CD4-positive, alpha-beta T cell treated with Interferon alpha-2 for 1 hour (primary cell): ENCODE measurements at regions not wholly inside any gene's neighbourhood (a gene's known extent, or its start where the extent isn't known, plus 50 kb on each side); places are given as distances from the start of the nearest gene placed in this dataset.
"Not testable (repeated sequence)": the region's sequence is repeated elsewhere in the genome, so short reads cannot be mapped to it uniquely, and the experiment has no call there.

ENCODE experiments used
- DNase-seq, 2 donors: peaks; one replicate each; pipeline ENCODE4 v3.0.0-alpha.2; 2020 to 2022

DNA sequence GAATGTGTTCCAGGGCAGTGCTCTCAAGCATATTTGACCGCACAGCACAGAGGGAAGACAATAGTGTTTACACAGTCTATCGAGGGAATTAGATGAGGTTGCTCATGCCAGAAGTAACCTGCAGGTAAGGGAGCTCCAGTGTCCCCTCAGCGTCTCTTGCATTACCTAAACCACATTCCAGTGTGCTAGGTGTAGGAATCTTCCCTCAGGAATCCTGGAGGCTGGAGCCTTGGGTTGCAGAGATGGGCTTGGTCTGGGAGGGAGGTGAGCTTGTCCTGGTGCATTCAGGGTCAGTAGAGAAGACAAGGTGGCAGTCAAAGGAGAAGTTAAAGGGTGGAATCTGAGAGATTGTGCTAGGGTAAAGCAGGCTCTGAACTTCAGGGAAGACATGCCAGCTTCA is 56.3 kb downstream of the SOX14 start:
- DNase-seq, result no peak

DNA sequence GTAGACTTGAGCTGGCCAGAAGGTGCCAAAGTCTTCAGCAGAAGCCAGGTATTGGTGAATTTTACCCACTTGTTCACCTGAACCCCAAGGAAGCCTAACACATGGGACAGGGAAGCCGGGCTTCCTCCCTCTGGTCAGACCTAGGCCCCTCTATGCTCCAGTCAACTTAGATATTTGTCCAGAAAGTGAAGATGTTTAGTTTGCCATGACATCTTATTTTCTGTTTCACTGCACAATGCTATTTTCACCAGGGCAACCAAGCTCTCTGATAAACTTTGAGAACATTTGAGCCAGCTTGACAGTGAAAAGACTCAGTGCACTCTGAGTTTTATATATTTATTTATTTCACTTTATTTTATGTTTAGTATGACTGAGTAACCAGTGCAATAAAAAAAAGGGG is 71.0 kb downstream of the SOX14 start:
- no peak for DNase-seq

DNA sequence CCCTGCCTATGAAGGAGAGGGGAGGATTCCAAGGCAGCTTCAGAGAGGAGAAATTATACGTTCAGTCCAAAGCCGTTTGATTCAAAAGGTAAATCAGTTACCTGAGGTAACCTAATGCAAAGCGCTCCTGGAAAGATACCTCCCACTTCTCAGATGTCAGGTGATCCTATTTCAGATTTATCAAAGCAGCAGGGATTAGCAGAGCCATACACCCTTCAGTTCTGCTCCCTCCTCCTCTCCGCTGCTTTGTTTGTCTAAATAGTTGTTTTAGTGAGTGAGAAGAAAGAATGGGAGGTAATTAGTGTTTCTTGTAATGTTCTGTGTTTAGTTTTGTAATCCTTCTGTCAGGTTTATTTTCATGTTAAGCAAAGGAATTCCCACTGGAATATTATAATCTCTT is 81.1 kb downstream of the SOX14 start:
- no peak for DNase-seq

DNA sequence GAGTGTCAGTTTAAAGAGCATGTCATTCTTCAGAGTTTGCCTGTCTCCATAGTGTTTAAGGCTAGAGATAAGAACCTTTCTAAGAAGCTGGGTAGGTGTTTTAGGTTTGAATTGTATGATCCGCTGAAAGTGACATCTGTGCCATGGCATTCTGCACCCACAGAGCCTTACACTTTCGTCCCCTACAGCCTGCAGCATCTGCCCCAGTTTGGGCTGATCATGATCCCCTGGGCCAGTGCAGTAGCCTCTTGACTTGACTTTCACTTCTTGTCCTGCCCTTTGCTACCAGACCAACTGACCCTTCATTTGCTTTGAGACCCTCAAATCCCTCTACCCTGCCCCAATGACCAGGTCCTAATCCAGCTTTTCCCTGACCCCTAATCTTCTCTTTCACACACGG is 81.6 kb downstream of the SOX14 start:
- DNase-seq, result no peak

DNA sequence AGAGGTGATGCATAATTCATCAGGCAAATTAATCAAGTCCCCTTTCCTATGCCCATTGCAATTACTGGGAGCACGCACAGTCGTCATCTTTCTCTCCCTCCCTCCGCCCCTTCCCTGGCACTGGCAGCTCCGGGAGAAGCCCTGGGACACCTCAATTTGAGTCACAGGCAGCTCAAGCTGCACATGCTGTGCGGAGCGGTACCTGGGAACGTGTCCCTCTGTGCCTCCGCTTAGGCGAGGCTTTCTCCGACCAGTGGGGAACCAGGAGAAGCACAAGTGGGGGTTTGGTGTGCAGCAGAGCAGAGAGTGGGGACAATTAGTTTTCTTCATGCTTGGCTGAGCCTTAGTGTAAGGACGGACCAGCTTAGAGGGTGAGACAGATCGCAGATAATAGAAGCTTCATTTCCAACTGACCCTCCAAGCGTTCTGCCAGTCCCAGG is 88.3 kb downstream of the SOX14 start:
- no peak for DNase-seq

DNA sequence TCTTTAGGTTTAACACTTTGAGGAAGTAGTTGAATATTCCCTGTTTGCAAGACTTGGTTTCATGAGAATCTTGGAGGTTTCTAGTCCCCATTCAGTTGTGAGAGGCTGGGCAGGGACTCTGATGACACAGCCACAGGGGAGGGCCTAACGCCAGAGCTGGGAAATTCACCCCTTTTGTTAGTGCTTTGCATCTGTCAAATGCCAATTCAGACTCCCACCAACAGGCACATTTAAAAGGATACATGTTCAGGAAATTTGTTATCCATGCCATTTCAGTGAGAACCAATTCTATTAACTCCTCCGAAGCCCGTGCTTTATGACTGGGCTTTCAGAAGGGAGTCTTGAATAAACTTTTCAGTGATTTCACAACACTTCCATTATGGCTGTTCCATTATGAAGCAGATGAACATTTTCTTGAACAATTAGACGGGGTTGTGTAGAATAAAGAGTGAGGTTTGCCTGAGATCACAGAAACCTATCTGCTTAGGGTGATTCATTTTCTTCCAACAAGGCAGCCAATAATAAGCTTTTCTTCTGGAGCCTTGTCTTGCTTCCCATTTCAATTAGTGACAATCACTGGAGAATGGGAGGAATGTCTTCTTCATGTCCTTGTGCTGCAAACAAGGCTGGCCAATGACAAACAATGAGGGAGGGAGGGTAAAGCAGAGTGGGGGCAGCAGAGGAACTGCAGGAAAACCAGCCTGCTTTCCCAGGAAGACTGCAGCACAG is 90.6 kb downstream of the SOX14 start:
- DNase-seq, result no peak

DNA sequence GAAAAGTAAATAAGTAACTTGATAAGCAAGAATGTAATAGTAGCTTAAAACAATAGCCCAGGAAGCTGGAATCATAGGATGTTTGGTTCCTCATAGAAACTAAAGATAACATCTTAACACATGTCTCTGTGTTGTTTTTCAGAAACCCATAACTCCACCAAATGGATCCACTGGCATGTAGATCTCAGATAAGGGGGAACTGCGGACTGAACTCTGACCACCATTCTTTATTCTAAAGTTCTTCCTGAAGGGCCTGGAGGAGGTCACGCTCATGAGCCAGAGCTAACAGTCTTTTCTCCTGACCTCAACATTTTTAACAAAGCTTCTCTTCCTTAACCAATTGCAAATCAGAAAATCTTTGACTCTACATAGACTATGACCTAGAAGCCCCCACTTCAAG is 101.9 kb downstream of the SOX14 start:
- no peak for DNase-seq

DNA sequence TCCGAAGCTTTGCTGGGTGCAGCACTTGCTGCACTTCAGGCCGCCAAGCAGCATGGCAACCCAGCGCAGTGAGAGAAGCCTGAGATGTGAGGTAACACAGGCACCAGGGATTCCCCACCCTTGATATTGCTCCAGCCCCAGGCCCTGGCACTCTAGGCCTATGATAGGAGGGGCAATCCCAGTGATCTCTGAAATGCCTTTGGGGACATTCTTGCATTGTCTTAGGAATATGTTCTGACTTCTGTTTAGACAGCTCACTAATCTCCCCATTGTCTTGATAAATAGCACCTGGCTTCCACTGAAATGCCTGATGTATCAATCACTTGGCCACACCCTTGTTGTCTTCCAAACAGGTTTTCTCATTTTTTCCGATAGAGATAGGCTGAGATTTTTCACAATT is 102.8 kb downstream of the SOX14 start:
- DNase-seq, result no peak

DNA sequence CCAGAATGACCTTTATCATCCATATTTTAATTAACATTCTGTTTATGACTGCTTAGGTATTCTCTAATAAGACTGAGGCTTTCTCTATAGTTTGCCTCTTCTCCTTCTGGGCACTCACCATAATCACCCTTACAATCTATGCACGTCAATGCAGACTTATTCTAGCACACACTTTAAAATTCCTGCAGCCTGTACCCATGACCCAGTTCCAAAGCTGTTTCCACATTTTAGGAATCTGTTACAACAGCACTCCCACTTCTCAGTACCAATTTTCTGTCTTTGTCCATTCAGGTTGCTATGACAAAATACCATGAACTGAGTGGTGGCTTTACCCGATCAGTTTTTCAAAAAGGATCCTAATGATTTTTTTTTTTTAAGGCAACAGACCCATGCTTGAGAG is 103.5 kb downstream of the SOX14 start:
- DNase-seq, result no peak

DNA sequence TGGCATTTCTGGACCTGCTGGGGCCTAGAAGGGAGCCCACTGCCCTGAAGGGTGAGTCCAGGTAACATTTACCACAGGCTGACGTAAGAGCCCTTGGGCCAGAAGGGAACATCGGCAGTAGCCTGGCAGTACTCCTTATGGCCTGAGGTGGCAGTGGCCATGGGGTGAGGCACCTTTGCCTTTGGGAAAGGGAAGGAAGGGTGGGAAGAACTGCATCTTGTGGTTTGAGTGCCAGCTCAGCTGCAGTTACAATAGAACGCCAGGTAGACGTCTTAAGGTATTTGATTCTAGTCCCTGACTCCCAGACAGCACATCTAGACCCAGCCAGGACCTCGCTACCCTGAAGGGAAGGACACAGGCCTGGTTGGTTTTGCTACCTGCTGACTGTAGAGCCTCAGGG is 104.9 kb downstream of the SOX14 start:
- DNase-seq, result no peak

DNA sequence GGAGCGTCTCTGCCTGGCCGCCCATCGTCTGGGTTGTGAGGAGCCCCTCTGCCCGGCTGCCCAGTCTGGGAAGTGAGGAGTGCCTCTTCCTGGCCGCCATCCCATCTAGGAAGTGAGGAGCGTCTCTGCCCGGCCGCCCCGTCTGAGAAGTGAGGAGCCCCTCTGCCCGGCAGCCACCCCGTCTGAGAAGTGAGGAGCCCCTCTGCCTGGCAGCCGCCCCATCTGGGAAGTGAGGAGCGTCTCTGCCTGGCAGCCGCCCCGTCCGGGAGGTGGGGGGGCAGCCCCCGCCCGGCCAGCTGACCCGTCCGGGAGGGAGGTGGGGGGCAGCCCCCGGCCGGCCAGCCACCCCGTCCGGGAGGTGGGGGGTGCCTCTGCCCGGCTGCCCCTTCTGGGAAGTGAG is 108.5 kb downstream of the SOX14 start:
- DNase-seq, result not testable (repeated sequence)

DNA sequence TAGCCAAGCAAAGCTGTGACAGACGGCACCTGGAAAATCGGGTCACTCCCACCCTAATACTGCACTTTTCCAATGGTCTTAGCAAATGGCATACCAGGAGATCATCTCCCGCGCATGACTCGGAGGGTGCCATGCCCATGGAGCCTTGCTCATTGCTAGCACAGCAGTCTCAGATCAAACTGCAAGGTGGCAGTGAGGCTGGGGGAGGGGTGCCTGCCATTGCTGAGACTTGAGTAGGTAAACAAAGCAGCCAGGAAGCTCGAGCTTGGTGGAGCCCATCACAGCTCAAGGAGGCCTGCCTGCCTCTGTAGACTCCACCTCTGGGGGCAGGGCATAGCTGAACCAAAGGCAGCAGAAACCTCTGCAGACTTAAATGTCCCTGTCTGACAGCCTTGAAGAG is 113.1 kb upstream of the CLDN18 start:
- DNase-seq, result not testable (repeated sequence)

DNA sequence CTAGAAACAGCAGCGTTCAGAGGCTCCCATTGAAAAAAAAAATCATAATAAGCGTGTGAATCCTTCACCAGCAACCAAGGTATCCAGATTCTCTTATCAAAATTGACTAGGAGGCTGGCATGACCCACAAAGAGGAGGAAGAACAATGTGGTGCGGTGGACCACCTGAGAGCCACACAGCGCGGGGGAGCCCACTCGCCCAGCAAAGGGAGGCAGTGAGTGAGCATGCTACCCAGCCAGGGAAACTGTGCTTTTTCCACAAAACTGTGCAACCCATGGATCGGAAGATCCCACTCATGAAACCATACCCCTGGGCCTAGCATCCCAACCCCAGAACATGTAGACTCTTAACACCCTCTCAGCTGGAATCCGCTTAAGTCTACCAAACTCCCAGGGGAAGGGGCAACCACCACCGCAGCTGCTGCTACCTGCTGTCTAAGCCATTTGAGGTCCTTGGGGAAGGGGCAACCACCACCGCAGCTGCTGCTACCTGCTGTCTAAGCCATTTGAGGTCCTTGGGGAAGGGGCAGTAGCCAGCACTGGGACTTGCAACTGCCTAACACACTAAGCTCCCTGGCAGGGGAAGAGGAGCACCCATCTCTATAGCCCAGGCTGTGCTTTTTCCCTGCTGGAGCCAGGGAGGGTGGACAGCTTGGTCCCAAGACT is 102.8 kb upstream of the CLDN18 start:
- DNase-seq, result no peak

DNA sequence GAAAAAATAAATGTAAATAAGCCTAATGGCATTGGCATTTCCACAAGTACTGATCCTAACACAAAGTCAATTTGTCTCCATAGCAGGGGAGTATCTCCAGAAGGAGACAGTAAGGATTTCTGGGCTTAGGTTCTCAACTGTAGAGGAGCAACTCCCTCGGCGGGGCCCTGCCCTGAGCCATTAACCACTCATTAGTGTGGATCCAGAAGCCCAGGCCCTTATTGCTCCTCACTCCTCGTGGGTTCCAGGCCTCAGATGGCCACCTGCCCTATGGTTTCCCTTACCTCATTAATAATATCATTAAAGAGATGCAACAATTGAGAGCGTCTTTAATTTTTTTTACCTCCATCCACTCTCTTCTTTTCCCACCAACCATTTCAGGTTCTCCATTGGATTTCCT is 85.3 kb upstream of the CLDN18 start:
- DNase-seq, result no peak

DNA sequence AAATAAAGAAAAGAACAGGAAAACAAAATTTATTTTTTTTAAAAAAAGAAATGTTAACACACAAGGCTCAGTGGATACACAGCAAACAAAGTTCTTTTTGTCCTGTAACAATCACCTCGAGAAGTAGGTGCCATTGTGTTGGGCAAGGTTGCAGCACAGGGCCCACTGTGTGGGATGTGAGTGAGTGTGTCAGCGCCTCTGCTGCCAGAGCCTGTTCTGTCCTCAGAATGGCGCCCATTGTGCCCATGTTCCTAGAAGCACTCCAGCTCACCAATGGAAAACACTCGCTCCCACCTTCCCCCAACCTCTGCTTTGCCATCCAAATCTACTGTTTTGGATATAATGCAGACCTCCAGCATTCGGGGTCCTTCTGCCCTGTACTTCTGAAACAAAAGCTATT is 84.9 kb upstream of the CLDN18 start:
- DNase-seq, result no peak

DNA sequence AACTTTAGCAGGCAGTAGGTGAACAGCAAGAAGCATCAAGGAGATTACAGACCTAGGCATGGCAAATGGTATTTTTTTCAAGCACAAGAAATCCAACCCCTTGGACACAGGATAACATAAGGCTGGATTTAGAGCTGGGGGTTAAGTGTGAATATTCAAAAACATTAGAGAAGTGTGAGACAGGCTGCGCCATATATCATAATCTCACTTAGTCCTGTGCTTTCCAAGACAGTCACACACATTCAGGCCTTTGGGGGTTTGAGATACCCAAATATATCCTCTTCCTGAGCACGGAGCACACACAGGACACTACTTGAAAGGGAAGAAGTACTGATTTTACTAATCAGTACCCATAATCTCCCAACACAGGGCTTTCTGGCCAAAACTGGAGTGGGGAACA is 83.0 kb upstream of the CLDN18 start:
- no peak for DNase-seq

DNA sequence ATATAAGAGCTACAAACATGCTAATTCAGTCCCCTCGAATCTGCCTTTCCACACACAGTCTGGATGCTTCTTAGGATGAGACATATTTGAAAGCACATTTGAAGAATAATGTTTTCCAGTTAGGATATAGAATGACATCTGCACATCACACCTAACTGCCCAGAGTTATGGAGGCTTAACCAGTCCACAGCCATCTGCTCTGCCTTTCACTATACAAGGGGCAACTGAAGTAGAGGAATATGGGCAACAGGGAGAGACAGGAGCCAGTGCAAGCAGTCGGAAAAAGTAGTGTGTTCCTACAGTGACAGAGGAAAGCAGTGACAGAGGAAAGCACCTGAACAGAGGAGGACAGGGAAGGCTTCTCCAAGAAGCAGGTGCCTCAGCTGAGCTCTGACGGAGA is 79.0 kb upstream of the CLDN18 start:
- no peak for DNase-seq

DNA sequence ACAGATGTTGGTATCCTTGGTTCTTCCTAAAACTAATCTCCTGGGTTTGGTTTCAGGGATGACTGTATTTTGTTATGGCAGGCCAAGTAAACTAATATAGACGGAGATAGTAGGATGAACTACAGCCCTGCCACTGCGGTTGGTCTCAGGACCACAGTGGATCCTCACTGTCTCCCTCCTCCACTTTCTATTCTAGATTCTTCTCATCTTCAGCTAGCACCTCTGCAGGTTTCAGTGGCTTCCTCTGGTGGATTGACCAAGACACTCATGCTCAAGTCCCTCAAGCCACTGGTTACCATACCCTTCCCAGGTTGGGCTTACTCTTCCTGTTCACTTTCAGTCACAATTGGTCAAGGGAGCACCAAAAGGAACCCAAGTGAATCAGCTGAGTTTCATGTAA is 71.1 kb upstream of the CLDN18 start:
- no peak for DNase-seq

DNA sequence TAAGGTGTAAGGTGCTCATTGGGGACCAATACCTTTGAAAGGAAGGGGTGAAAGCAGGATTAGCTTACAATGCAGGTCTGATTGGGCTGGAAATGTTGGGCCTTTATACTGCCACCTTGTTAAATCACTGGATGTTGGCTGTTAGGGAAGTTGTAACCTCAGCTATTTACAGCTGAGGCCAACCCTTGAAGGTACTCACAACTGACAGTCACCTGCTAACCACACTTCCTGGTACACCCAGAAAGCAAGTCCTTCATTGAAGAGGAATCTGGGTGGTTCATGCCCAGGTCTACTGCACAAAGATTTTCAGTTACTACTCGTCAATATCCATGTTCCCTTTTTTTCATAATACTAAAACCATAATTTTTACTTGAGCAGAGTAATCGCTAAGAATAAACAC is 65.4 kb upstream of the CLDN18 start:
- DNase-seq, result no peak

DNA sequence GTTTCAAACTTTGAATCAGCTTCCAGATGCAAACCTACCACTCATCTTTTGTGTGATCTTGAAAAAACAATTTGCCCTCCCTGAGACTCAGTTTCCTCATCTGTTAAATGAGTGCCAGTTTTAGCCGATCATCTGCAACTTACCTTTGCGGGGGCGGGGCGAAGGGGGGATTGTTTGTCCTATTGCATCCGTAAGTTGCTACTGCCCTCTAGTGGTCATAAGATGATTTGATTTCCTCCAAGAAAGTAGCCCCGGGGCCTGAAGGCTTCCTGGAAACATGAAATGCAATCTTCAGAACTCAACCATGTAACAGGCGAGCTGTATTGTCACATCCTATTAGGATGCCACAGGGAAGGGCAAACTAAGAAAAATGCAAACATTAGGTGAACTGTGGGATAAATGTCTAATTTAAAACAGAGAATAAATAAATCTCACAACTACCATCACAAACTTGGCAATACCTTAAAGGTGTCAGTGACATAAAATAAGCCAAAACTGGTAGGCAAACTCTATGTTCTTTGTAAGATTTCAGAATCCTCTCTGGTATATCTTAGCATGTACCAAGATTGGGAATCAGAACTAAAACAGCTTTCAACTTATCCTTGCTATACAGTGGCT is 63.5 kb upstream of the CLDN18 start:
- peak; percentile 22 to 57 for DNase-seq

DNA sequence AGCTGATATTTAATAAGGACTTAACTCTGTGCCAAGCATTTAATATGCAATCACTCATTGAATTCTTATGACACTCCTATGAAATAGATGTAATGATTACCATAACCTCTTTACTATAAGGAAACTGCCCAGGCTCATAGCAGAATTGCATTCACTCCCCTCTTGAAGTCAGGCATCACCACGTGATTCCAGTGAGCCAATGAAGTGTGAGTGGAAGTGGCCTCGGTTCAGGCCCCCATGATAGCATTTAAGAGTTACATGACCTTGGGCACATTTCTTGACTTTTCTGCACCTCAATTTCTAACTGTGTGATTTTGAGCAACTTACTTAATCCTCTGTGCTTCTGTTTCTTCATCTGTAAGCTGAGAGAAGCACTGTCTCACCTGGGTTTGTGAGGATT is 62.8 kb upstream of the CLDN18 start:
- no peak for DNase-seq

DNA sequence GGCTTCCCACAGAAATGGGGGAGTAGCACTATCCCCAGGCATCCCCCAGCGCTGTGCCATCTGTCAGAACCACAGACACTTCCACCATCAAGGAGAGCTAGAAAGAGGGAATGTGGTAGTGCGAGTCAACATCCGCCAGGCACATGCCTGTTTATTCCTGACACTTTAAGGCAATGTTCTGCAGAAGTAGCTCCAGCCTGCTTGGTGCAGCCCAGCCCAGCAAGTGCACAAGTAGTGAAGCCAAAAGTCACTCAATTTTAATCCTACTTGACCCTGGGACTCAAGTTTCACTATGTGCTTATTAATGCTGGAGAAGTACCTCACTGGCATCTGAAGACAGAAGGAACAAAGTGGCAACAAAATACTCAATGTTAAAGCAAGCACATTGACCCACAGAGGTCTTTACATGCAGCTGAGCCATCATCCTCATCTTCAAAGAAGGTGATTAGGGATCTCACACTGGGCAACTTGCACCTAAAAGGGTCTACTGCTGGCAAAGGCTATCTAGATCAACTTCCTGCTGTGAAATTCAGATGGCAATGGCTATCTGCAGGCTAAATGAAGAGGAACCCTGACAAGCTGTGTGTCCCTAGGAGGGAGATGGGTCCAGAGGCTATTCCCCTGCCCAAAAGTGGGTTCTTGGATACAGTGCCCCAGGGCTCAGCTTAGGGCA is 61.4 kb upstream of the CLDN18 start:
- DNase-seq, result no peak

DNA sequence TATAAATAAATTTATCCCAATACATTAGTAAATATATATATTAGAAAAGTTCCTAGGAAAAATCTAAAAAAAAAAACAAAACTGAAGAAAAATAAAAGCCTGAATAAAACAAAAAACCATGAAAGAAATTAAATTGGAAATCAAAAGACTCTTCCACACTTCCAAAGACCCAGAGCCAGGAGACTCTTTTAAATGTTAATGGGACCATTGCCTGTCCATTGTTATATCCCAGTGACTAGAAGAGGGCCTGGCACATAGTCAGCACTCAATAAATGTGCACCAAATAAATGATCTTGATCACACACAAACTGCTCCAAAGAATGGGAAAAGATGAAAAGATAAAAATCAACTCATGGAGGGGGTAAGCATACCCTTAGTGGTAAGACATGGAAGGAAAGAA is 51.3 kb upstream of the CLDN18 start:
- no peak for DNase-seq
